Kidney tubule cell (primary cell): ENCODE measurements at regions not wholly inside any gene's neighbourhood (a gene's known extent, or its start where the extent isn't known, plus 50 kb on each side); places are given as distances from the start of the nearest gene placed in this dataset.
A peak's percentile ranks its signal among the peaks of the same experiment; 100 is the strongest.
"Not testable (repeated sequence)": the region's sequence is repeated elsewhere in the genome, so short reads cannot be mapped to it uniquely, and the experiment has no call there.

Experiments used
- DNase-seq: peaks from one replicate; pipeline ENCODE4 v3.0.0-alpha.2; 2018; ENCODE audit warnings: low spot score

GRCh38 chr2:13682540-13683272, 949.8 kb upstream of the LRATD1 start:
- DNase-seq: peak; percentile 4

DNA sequence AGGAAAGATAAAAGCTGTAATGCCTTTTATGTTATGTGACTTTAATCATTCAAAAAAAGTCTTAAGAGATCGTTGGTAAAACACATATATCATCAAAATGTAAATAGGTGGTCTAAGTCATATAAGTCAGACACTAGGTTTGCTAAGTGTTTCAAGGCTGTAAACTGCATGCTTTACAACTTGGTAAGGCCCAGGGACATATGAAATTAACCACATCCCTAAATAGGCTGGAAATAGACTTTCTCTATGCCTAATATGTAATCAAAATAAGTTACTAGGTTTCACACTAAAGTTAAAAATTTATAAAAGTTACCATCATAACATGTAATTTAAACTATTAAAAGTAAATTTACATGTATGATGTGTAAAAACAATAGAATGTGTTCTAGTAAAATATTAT, 946.3 kb upstream of the LRATD1 start:
- no peak for DNase-seq

GRCh38 chr2:13694673-13695072, 937.8 kb upstream of the LRATD1 start:
- no peak for DNase-seq

DNA sequence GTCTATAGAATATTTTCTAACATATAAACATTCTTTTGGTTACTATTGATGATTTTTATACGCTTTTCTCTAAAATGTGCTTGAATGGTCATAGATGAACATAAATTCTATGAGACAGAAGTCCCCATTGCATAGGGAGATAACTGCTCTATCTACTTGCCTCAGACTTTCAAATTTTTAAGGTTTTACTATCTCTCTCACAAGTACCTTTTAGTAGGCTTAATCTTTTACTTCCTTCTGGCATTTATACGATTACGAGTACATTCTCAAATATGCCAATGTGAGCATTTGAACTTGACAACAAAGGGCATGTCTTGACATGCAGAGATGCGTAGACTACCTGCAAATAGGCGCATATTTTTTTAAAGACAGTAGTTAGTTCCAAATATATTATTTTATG, 935.9 kb upstream of the LRATD1 start:
- DNase-seq: no peak

DNA sequence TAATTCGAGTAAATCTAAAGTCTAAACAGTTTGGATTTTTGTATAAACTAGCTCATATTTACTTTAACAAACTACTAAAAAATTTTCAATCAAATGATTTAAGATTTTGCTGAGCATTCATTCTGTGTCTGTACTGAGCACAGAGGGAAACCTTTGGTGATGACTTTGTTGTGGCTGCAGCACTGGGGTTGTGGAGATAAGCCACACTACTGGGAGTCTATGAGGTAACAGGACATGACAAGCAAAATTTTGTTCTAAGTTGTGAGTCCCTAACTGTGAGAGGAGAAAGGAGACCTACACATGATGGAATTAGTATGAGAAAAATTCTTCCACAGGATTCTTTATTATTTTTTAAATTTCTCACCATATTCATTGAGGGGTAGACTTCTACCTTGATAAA, 933.7 kb upstream of the LRATD1 start:
- DNase-seq: no peak

DNA sequence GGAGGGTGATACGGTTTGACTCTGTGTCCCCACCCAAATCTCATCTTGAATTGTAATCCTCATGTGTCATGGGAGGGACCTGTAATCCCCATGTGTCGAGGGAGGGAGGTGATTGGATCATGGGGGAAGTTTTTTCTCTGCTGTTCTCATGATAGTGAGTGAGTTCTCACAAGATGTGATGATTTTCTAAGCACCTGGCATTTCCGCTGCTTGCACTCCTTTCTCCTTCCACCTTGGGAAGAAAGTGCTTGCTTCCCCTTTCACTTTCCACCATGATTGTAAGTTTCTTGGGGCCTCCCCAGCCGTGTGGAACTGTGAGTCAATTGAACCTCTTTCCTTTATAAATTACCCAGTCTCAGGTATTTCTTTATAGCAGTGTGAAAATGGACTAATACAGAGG, 932.6 kb upstream of the LRATD1 start:
- DNase-seq: not testable (repeated sequence)

- no peak for DNase-seq
Measured at GRCh38 chr2:13711154-13711553, 921.4 kb upstream of the LRATD1 start.

DNA sequence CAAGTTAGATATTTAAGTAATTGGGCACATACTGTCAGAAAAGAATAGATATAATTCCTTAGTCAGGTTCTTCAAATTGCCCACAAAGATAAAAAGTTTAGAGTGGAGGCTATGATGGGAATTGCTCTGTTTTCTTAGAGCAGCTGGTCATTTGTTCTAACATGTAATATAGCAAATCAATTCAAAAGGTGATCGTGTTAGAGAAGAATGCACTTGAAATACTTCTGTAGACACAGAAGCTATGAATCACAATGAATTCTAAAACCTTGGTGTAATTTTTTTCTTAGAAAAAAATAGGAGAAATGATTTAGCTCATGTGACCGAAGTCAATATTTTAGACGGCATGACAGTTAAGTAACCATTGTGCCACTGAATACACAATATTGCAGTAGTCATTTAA, 918.1 kb upstream of the LRATD1 start:
- DNase-seq: peak; percentile 12

DNA sequence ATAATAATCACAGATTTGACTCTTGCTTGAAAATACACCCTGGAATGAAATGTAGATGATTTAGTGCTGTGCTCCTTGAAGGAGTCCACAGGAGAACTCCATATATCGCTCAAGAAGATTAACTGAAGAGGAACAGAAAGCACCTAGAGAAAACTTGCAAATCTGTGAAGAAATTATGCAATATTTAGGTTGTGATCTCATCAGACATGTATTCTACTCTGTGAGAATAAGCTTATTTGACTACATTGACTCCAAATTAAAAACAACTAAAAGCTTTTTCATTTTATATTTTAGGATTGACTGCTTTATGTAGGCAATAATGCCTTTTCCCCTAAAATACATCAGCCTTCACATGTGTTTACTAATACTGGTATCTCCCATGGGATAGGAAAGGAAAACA, 906.6 kb upstream of the LRATD1 start:
- DNase-seq: no peak

- no peak for DNase-seq
Measured at GRCh38 chr2:13745330-13745729, 887.2 kb upstream of the LRATD1 start.

GRCh38 chr2:13751955-13752354, 880.6 kb upstream of the LRATD1 start:
- no peak for DNase-seq

- no peak for DNase-seq
Measured at GRCh38 chr2:13758412-13758811, 874.1 kb upstream of the LRATD1 start.

DNA sequence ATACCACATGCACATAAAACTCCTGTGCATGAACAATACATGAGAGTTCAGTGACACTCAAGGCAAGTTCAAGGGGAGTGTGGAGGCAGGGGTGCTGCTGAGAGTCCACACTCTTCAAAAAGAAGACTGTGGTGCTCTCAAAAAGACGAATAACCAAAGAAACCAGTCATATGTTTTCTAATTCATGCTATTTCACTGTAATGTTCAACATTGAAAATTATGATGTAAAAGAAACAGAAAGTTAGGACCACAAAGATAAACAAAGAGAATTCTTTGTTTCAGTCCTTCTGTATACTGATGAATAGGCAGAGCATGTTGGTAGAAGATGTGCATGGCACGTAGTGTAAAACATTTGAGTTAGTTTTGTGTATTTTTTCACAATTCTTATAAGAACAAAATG, 864.2 kb upstream of the LRATD1 start:
- DNase-seq: no peak

- no peak for DNase-seq
Measured at GRCh38 chr2:13770279-13770678, 862.2 kb upstream of the LRATD1 start.

GRCh38 chr2:13779996-13780395, 852.5 kb upstream of the LRATD1 start:
- no peak for DNase-seq

- DNase-seq: no peak
Measured at GRCh38 chr2:13791019-13791547, 841.4 kb upstream of the LRATD1 start.

GRCh38 chr2:13806539-13806938, 826.0 kb upstream of the LRATD1 start:
- no peak for DNase-seq

DNA sequence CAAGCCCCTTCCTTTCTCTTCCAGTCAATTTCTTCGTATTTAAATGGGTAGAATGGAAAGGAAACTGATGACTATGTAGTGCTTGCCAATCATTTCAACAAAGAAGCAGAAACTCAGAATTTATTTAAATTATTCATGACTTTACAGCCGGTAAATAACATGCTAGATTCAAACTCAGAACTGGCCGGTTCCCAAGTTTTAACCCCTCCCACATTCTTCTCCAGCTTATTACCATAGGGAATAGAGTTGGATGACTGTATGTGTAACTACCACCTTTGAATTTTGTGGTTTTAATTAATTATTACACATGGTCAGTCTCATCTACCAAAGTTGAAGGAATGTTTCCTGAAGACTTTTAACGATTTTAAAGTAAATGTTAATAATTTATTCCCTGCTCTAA, 819.3 kb upstream of the LRATD1 start:
- peak; percentile 87 for DNase-seq

GRCh38 chr2:13818002-13818401, 814.5 kb upstream of the LRATD1 start:
- no peak for DNase-seq

DNA sequence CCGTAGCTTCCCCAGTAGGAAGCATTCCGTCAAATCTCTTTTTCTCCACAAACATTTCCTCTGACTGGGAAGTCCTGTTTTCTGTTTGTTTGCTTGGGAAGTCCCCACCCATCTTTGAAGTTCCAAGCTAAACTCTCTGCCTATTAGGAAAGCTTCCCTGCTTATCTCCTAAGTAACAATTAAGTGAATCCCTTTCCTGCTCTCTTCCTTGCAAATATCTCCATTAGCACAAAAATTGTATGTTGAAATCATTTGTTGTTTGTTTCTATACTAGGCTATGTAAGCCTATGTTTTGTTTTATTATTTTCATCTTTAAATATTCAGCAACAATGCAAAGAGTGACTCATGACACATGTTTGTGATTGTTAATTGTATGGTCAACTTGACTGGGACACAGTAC, 812.6 kb upstream of the LRATD1 start:
- DNase-seq: no peak

GRCh38 chr2:13821255-13821880, 811.1 kb upstream of the LRATD1 start:
- peak; percentile 63 for DNase-seq

DNA sequence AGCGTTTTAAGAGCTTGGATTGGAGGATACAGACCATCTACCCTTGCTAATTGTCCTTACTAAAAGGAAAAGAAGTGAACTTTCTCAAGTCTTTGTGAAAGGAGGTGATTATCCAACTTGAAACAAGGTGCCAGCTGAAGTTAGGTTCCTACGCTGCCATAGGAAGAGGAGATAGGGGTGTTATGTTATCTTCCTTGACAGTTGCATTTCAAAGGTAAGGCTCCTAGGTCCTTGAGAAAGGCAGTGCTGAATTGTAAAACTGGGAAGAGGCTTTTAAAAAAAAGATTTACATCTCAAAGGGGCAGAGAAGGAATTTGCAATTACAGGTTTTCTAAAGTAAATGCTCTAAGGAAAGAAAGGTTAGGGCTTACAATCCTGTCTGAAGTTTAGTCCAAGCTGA, 810.2 kb upstream of the LRATD1 start:
- DNase-seq: no peak

DNA sequence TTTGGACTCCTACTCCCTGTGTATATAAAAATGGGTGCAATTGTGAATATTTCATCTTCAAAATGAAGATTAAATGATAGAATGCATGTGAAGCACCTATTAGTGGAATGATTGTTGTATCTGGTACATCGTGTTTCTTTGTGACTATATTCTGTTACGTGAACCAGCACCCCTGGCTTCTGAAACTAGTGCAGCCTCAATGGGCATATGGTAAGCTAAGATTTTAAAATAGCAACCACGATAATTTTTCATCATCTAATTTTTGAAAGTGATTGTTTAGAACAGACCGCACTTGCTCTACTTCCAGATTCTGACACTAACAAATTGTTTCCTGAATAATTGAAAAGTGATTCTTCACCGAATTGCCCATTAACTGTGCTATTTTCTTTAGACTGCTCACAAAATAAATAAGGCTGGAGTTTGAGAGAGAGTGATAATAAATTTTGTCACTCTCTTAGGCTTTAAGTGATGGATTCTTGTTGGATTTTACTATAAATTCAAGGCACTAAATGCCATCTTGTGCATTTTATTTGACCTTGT, 806.1 kb upstream of the LRATD1 start:
- no peak for DNase-seq

- DNase-seq: no peak
Measured at GRCh38 chr2:13858626-13859025, 773.9 kb upstream of the LRATD1 start.
